ENCODE measurements at regions not wholly inside any gene's neighbourhood (a gene's known extent, or its start where the extent isn't known, plus 50 kb on each side); places are given as distances from the start of the nearest gene placed in this dataset.

DNA sequence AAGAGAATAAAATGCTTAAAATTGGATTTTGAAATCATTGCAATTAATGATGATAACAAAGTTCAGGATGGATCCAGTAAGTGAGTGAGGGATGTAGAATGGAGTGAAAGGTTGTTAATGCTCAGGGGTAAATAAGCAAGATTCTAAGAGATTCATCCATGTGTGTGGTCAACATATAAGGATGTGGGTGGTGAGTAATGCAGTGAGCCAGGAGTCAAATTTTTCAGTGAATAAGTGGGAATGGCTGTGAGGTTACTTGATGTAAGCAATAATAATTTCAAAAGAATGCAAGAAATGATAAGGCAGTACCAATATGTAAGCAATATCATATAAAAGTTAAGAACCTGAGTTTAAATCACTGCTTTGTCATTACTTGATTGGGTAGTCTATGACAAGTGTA, 207.5 kb upstream of the ADGRB3 start:
- Histone ChIP-seq H3K9me3 (ENCODE audit: insufficient read depth, low read length, severe bottlenecking) (no peaks in the 10 kb centered on the region), H3K4me3 (ENCODE audit: low read depth in 1 of 2, low read length in 2 of 2) (no peak overlapping the region), H3K27ac (ENCODE audit: low read length) (no peak overlapping the region), H4K20me1 (ENCODE audit: insufficient read depth, low read length) (no peaks in the 10 kb centered on the region), H3K4me2 (ENCODE audit: insufficient read depth, low read length) (no peak overlapping the region), H3K79me2 (ENCODE audit: insufficient read depth, low read length) (no peaks in the 10 kb centered on the region), H3K9ac (ENCODE audit: low read depth, low read length) (no peak overlapping the region), H3K36me3 (ENCODE audit: insufficient read depth, low read length) (no peaks in the 10 kb centered on the region), H3K27me3 (ENCODE audit: insufficient read depth, low read length, poor library complexity) (no peaks in the 10 kb centered on the region), H2AFZ (ENCODE audit: low read depth, low read length) (no peak overlapping the region), H3K4me1 (ENCODE audit: insufficient read depth, low read length) (no peaks in the 10 kb centered on the region)
- no peak for TF ChIP-seq EZH2 (IDR thresholded peaks at IDR 0.05; ENCODE audit: borderline replicate concordance, low read depth, low read length, severe bottlenecking)
- TF ChIP-seq, protein P1, sequence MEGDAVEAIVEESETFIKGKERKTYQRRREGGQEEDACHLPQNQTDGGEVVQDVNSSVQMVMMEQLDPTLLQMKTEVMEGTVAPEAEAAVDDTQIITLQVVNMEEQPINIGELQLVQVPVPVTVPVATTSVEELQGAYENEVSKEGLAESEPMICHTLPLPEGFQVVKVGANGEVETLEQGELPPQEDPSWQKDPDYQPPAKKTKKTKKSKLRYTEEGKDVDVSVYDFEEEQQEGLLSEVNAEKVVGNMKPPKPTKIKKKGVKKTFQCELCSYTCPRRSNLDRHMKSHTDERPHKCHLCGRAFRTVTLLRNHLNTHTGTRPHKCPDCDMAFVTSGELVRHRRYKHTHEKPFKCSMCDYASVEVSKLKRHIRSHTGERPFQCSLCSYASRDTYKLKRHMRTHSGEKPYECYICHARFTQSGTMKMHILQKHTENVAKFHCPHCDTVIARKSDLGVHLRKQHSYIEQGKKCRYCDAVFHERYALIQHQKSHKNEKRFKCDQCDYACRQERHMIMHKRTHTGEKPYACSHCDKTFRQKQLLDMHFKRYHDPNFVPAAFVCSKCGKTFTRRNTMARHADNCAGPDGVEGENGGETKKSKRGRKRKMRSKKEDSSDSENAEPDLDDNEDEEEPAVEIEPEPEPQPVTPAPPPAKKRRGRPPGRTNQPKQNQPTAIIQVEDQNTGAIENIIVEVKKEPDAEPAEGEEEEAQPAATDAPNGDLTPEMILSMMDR (IDR thresholded peaks at IDR 0.05; ENCODE audit: borderline replicate concordance, extremely low read depth, low read length, poor library complexity, severe bottlenecking): no peak
- DNase-seq: no peak
- no peak for ATAC-seq (ENCODE audit: insufficient read depth, low read depth)

DNA sequence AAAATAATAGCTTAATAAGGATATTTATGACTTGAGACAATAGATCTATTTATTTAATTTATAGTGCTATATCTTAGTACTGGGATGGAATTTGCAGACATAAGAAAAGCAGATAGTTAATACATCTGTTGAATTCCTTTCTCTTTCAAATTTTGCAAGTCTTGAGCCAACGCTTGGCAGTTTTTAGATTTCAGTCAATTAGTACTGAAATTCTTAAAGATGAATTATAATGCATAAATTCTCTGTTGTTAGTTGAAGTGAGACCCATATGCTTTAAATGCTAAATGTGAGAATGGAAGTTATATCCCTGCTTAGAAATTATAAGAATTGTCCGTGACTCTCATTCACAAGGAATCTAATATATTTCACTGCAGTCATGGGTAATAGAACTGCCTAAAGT, 225.1 kb upstream of the ADGRB3 start:
- H3K27me3 ChIP-seq (ENCODE audit: insufficient read depth, low read length, poor library complexity): no peaks in the 10 kb centered on the region
- H3K4me2 ChIP-seq (ENCODE audit: insufficient read depth, low read length): no peak overlapping the region
- H4K20me1 ChIP-seq (ENCODE audit: insufficient read depth, low read length): no peaks in the 10 kb centered on the region
- DNase-seq: no peak
- no peak overlapping the region for H3K9ac ChIP-seq (ENCODE audit: low read depth, low read length)
- H3K9me3 ChIP-seq (ENCODE audit: insufficient read depth, low read length, severe bottlenecking): no peaks in the 10 kb centered on the region
- H3K27ac ChIP-seq (ENCODE audit: low read length): no peak overlapping the region
- H3K36me3 ChIP-seq (ENCODE audit: insufficient read depth, low read length): no peaks in the 10 kb centered on the region
- no peaks in the 10 kb centered on the region for H3K4me1 ChIP-seq (ENCODE audit: insufficient read depth, low read length)
- TF ChIP-seq, protein P1 (IDR thresholded peaks at IDR 0.05; ENCODE audit: borderline replicate concordance, extremely low read depth, low read length, poor library complexity, severe bottlenecking): no peak
- TF ChIP-seq EZH2 (IDR thresholded peaks at IDR 0.05; ENCODE audit: borderline replicate concordance, low read depth, low read length, severe bottlenecking): no peak
- no peaks in the 10 kb centered on the region for H3K79me2 ChIP-seq (ENCODE audit: insufficient read depth, low read length)
- ATAC-seq (ENCODE audit: insufficient read depth, low read depth): no peak
- H2AFZ ChIP-seq (ENCODE audit: low read depth, low read length): no peak overlapping the region
- no peak overlapping the region for H3K4me3 ChIP-seq (ENCODE audit: low read depth in 1 of 2, low read length in 2 of 2)

DNA sequence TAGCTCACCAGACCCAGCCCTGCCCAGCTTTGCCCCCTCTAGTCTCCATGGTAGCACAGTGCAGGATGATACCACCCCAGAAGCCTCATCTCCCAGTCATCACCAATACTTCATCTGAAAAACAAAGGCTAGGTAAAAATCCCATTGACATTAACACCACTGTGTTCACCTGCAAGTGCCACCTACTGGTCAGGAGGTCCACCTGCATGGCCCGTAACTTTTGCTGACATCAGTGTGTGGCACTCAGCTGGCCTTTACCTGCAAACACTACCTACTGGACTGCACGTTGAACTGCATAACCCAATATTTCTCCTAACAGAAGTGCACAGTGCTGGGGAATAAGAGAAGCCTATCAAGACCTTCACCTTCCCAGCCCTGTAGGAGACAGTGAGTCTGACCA, 234.7 kb upstream of the ADGRB3 start:
- no peak overlapping the region for H3K4me2 ChIP-seq (ENCODE audit: insufficient read depth, low read length)

More for the DNA sequence above, 234.7 kb upstream of the ADGRB3 start:
- Histone ChIP-seq H3K9me3 (ENCODE audit: insufficient read depth, low read length, severe bottlenecking) (no peaks in the 10 kb centered on the region), H3K36me3 (ENCODE audit: insufficient read depth, low read length) (no peaks in the 10 kb centered on the region), H2AFZ (ENCODE audit: low read depth, low read length) (no peak overlapping the region), H3K27ac (ENCODE audit: low read length) (no peak overlapping the region), H3K4me3 (ENCODE audit: low read depth in 1 of 2, low read length in 2 of 2) (no peak overlapping the region), H3K9ac (ENCODE audit: low read depth, low read length) (no peak overlapping the region), H3K27me3 (ENCODE audit: insufficient read depth, low read length, poor library complexity) (no peaks in the 10 kb centered on the region), H3K79me2 (ENCODE audit: insufficient read depth, low read length) (no peaks in the 10 kb centered on the region), H4K20me1 (ENCODE audit: insufficient read depth, low read length) (no peaks in the 10 kb centered on the region), H3K4me1 (ENCODE audit: insufficient read depth, low read length) (no peaks in the 10 kb centered on the region)
- ATAC-seq (ENCODE audit: insufficient read depth, low read depth) (no peak), DNase-seq (no peak)
- TF ChIP-seq EZH2 (IDR thresholded peaks at IDR 0.05; ENCODE audit: borderline replicate concordance, low read depth, low read length, severe bottlenecking): no peak
- TF ChIP-seq, protein P1 (IDR thresholded peaks at IDR 0.05; ENCODE audit: borderline replicate concordance, extremely low read depth, low read length, poor library complexity, severe bottlenecking): peak; percentile 52
